ENCODE measurements at regions not wholly inside any gene's neighbourhood (a gene's known extent, or its start where the extent isn't known, plus 50 kb on each side); places are given as distances from the start of the nearest gene placed in this dataset.

DNA sequence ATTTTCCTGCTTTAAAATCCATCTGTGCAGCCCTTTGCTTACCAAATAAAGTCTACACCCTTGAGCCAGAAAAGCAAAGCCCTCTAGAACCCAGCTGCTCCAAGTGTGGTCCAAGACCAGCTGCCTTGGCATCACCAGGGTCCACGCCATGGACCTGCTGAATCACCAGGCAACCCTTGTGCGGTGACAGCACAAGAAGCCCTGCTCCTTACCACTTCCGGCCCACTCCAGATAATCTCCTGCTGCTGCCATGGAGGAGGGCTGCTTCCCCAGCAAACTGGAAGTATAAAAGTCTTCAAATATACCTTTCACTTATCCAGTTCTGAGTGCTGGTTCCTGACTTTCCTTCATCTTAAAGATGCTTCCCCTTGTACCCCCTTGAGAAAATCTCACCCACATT, 106.0 kb upstream of the PKDCC start:
- DNase-seq (ENCODE audit: extremely low read depth, low read depth), result no peak
- TF ChIP-seq, protein P1, sequence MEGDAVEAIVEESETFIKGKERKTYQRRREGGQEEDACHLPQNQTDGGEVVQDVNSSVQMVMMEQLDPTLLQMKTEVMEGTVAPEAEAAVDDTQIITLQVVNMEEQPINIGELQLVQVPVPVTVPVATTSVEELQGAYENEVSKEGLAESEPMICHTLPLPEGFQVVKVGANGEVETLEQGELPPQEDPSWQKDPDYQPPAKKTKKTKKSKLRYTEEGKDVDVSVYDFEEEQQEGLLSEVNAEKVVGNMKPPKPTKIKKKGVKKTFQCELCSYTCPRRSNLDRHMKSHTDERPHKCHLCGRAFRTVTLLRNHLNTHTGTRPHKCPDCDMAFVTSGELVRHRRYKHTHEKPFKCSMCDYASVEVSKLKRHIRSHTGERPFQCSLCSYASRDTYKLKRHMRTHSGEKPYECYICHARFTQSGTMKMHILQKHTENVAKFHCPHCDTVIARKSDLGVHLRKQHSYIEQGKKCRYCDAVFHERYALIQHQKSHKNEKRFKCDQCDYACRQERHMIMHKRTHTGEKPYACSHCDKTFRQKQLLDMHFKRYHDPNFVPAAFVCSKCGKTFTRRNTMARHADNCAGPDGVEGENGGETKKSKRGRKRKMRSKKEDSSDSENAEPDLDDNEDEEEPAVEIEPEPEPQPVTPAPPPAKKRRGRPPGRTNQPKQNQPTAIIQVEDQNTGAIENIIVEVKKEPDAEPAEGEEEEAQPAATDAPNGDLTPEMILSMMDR (IDR thresholded peaks at IDR 0.05; ENCODE audit: low read depth, low read length), result no peak

DNA sequence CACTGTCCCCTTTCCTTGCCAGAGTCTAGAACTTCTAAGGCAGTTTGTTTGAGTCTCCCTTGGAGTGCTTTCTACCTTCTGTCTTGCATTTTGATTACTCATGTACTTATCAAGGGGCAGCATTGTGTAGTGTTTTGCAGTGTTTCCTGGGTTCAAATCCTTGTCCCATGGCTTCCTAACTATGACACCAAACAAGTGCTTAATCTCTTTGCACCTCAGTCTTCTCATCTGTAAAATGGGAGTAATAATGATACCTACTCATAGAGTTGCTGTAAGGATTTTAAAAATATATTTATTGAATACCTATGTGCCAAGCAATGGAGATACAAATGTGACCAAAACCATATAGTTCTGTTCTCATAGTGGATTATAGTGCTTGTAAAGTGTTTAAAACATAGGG, 105.5 kb upstream of the PKDCC start:
- no peak for DNase-seq (ENCODE audit: extremely low read depth, low read depth)
- TF ChIP-seq, protein P1 (IDR thresholded peaks at IDR 0.05; ENCODE audit: low read depth, low read length), result no peak

DNA sequence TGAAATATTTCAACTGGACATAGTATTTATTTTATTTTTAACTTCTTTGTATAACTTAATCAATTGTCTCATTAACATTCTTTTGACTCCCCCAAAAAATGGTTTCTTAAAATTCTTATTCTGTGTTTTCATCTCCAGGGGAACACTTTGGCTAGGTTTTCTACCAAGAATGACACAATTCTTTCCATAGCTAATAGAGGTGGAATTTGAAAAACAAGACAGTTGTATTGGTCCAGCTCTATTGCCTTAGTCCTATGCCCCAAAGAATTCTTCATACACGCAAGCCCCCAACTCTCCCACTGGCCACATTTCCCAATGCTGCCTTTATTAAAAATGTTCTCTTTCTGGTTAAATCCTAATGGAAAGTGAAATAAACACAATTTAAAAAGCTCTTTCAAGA, 104.7 kb upstream of the PKDCC start:
- TF ChIP-seq, protein P1 (IDR thresholded peaks at IDR 0.05; ENCODE audit: low read depth, low read length), result no peak

GRCh38 chr2:41944220-41944880, 103.5 kb upstream of the PKDCC start:
- TF ChIP-seq, protein P1 (IDR thresholded peaks at IDR 0.05; ENCODE audit: low read depth, low read length), result no peak

More for the DNA sequence above, 104.7 kb upstream of the PKDCC start:
- DNase-seq (ENCODE audit: extremely low read depth, low read depth), result no peak

GRCh38 chr2:41947701-41948396, 100.0 kb upstream of the PKDCC start:
- TF ChIP-seq, protein P1 (IDR thresholded peaks at IDR 0.05; ENCODE audit: low read depth, low read length), result no peak
- no peak for DNase-seq (ENCODE audit: extremely low read depth, low read depth)

More at GRCh38 chr2:41944220-41944880, 103.5 kb upstream of the PKDCC start:
- DNase-seq (ENCODE audit: extremely low read depth, low read depth), result no peak

GRCh38 chr2:41948397-41948763, 99.4 kb upstream of the PKDCC start:
- DNase-seq (ENCODE audit: extremely low read depth, low read depth), result no peak
- TF ChIP-seq, protein P1 (IDR thresholded peaks at IDR 0.05; ENCODE audit: low read depth, low read length), result no peak

- TF ChIP-seq, protein P1 (IDR thresholded peaks at IDR 0.05; ENCODE audit: low read depth, low read length), result no peak
- DNase-seq (ENCODE audit: extremely low read depth, low read depth), result no peak
These were observed 98.5 kb upstream of the PKDCC start for GRCh38 chr2:41949091-41949882.

Data from AG09319 (cell line).